ENCODE measurements at regions not wholly inside any gene's neighbourhood (a gene's known extent, or its start where the extent isn't known, plus 50 kb on each side); places are given as distances from the start of the nearest gene placed in this dataset.

DNA sequence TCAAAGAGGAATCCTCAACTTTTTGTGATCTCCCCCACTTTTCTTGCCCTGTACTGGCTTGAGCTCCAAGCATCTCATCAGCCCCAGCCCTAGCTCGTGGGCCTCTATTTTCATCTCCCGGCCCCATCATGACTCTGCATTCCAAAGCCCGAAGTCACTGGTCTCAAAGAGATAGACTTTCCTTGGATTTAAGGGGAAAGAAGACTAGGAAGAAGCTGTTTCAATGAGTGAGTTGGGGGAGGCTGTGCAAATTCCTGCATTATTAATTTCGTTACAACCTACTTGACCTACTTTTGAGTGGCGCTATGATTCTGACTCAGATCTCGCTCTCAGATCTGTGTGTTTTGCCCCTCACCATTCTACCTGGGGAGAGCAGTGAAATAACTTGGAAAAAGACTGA lies 266.6 kb upstream of the TBL1XR1 start:
- no peak overlapping the region for H3K27ac ChIP-seq (ENCODE audit: extremely low read length, insufficient read depth, low read length)
- CTCF ChIA-PET (ENCODE audit: low intra/inter-chr PET ratio, low total read pairs), result no interaction called here
- WGBS (ENCODE audit: low lambda C conversion rate), result 27% methylated on average over 6 of the region's 6 CpGs

DNA sequence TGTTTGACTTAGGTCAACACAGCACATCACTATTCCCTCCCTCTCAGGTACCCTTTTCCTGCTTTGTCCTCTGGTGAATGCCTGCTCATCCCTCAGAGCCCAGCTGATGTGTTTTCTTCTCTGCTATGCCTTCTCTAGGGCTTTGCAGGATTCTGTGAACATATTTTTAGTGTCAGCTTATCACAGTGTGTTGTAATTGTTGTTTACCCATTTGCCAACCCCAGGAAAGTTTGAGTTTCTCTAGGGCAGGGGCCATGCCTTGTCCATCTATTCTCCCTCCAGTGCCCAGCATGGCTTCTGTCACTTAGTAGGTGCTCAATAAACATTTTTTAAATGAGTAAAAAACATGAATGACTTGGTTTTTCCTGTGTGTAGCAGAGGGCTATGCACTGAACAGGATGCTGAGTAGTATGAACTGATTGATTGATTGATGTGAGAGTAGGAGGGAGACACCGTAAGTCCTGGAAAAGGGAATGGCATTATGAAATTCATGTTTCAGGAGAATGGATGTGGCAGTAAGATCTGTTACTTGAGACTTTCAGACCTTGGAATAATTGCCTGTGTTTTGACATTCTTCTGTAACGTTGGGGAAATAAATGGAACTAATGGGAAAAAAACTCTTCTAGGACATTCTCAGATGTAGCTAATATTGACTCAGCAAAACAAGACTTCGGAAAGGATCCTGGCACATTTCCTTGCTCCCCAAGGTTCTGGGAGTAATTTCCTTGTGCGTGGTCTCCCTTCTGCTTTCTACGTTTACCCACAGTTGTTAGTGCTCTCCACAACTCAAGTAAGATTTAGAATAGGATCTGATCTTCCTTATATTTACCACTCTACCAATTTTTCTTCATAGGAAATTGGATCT lies 267.3 kb upstream of the TBL1XR1 start:
- no peak for ATAC-seq
- CTCF ChIA-PET (ENCODE audit: low intra/inter-chr PET ratio, low total read pairs), result no interaction called here
- DNase-seq (ENCODE audit: low spot score), result no peak
- Histone ChIP-seq H3K27me3 (ENCODE audit: control insufficient read depth in 1 of 2, insufficient read depth in 2 of 2, low read length in 2 of 2) (no peaks in the 10 kb centered on the region), H3K4me3 (replicated peaks in 1 of 3; ENCODE audit: insufficient read depth in 1 of 3, low read depth in 2 of 3, low read length in 3 of 3) (no peak overlapping the region), H3K4me2 (ENCODE audit: low read depth, low read length) (no peak overlapping the region), H3K9ac (ENCODE audit: insufficient read depth, low read depth, low read length) (no peak overlapping the region), H3K9me3 (ENCODE audit: low read length) (no peaks in the 10 kb centered on the region), H3K27ac (ENCODE audit: extremely low read length, insufficient read depth, low read length) (no peak overlapping the region), H4K20me1 (ENCODE audit: insufficient read depth, low read length) (no peaks in the 10 kb centered on the region), H3K36me3 (replicated peaks in 1 of 2; ENCODE audit: control insufficient read depth in 1 of 2, insufficient read depth in 2 of 2, low read length in 2 of 2) (no peaks in the 10 kb centered on the region), H2AFZ (ENCODE audit: low read length) (no peak overlapping the region), H3K79me2 (ENCODE audit: insufficient read depth, low read length) (no peaks in the 10 kb centered on the region), H3K4me1 (ENCODE audit: insufficient read depth, low read length) (no peaks in the 10 kb centered on the region)
- in situ Hi-C loops (cut with HindIII; ENCODE audit: extremely low pct_ligation_motif_present, low pct_unique_long_range_greater_than_20kb) (no loop called here), intact Hi-C loops (cut with micrococcal nuclease; ENCODE audit: unreplicated experiment) (no loop called here)
- WGBS (ENCODE audit: low lambda C conversion rate), result 47% methylated on average over 5 of the region's 5 CpGs
- BruUV-seq (replicated peaks), result no TSS peak
- no peak for FAIRE-seq
- POLR2A ChIA-PET, result no interaction called here
- TF ChIP-seq ZNF292 (CRISPR knock-in tag; IDR thresholded peaks at IDR 0.05; ENCODE audit: borderline replicate concordance, low read depth) (no peak), MAFK (conservative IDR thresholded peaks at IDR 0.05 in 1 of 2, IDR thresholded peaks at IDR 0.05 in 1 of 2; ENCODE audit: low read length in 2 of 2) (0 out of 4 replicates have a peak, but pooled peaks of 1 of the 2 experiments have one; percentile 6)
- TF ChIP-seq, protein P1, sequence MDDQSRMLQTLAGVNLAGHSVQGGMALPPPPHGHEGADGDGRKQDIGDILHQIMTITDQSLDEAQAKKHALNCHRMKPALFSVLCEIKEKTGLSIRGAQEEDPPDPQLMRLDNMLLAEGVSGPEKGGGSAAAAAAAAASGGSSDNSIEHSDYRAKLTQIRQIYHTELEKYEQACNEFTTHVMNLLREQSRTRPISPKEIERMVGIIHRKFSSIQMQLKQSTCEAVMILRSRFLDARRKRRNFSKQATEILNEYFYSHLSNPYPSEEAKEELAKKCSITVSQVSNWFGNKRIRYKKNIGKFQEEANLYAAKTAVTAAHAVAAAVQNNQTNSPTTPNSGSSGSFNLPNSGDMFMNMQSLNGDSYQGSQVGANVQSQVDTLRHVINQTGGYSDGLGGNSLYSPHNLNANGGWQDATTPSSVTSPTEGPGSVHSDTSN (CRISPR knock-in tag; IDR thresholded peaks at IDR 0.05; ENCODE audit: borderline replicate concordance), result no peak

More for the DNA sequence above, 266.6 kb upstream of the TBL1XR1 start:
- no peaks in the 10 kb centered on the region for H3K79me2 ChIP-seq (ENCODE audit: insufficient read depth, low read length)
- H3K4me3 ChIP-seq (replicated peaks in 1 of 3; ENCODE audit: insufficient read depth in 1 of 3, low read depth in 2 of 3, low read length in 3 of 3), result no peak overlapping the region
- no peak for FAIRE-seq
- H3K27me3 ChIP-seq (ENCODE audit: control insufficient read depth in 1 of 2, insufficient read depth in 2 of 2, low read length in 2 of 2), result no peaks in the 10 kb centered on the region
- no peak for ATAC-seq
- DNase-seq (ENCODE audit: low spot score), result no peak
- no TSS peak for BruUV-seq (replicated peaks)
- POLR2A ChIA-PET, result no interaction called here
- H3K9me3 ChIP-seq (ENCODE audit: low read length), result no peaks in the 10 kb centered on the region
- H3K4me1 ChIP-seq (ENCODE audit: insufficient read depth, low read length), result no peaks in the 10 kb centered on the region
- TF ChIP-seq, protein P2, sequence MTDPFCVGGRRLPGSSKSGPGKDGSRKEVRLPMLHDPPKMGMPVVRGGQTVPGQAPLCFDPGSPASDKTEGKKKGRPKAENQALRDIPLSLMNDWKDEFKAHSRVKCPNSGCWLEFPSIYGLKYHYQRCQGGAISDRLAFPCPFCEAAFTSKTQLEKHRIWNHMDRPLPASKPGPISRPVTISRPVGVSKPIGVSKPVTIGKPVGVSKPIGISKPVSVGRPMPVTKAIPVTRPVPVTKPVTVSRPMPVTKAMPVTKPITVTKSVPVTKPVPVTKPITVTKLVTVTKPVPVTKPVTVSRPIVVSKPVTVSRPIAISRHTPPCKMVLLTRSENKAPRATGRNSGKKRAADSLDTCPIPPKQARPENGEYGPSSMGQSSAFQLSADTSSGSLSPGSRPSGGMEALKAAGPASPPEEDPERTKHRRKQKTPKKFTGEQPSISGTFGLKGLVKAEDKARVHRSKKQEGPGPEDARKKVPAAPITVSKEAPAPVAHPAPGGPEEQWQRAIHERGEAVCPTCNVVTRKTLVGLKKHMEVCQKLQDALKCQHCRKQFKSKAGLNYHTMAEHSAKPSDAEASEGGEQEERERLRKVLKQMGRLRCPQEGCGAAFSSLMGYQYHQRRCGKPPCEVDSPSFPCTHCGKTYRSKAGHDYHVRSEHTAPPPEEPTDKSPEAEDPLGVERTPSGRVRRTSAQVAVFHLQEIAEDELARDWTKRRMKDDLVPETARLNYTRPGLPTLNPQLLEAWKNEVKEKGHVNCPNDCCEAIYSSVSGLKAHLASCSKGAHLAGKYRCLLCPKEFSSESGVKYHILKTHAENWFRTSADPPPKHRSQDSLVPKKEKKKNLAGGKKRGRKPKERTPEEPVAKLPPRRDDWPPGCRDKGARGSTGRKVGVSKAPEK (CRISPR knock-in tag; IDR thresholded peaks at IDR 0.05; ENCODE audit: borderline replicate concordance), result no peak
- TF ChIP-seq SALL2 (CRISPR knock-in tag; IDR thresholded peaks at IDR 0.05) (no peak), ARNT (IDR thresholded peaks at IDR 0.05) (no peak), SIN3A (IDR thresholded peaks at IDR 0.05; ENCODE audit: borderline replicate concordance, low read depth, low read length) (no peak), ZSCAN29 (CRISPR knock-in tag; conservative IDR thresholded peaks at IDR 0.05) (no peak)
- H4K20me1 ChIP-seq (ENCODE audit: insufficient read depth, low read length), result no peaks in the 10 kb centered on the region
- no peak overlapping the region for H3K9ac ChIP-seq (ENCODE audit: insufficient read depth, low read depth, low read length)
- intact Hi-C loops (cut with micrococcal nuclease; ENCODE audit: unreplicated experiment) (no loop called here), in situ Hi-C loops (cut with HindIII; ENCODE audit: extremely low pct_ligation_motif_present, low pct_unique_long_range_greater_than_20kb) (no loop called here)
- no peak overlapping the region for H2AFZ ChIP-seq (ENCODE audit: low read length)
- no peaks in the 10 kb centered on the region for H3K36me3 ChIP-seq (replicated peaks in 1 of 2; ENCODE audit: control insufficient read depth in 1 of 2, insufficient read depth in 2 of 2, low read length in 2 of 2)
- no peak overlapping the region for H3K4me2 ChIP-seq (ENCODE audit: low read depth, low read length)
